Brain microvascular endothelial cell (primary cell): ENCODE measurements at regions not wholly inside any gene's neighbourhood (a gene's known extent, or its start where the extent isn't known, plus 50 kb on each side); places are given as distances from the start of the nearest gene placed in this dataset.

ENCODE experiments used
- DNase-seq: peaks from one replicate; pipeline ENCODE4 v3.0.0-alpha.2; 2020
- H3K27ac ChIP-seq: fragments of 250-450 bp; sonication (Bioruptor Pico); 2 replicates; pipeline ENCODE4 v1.5.1; 2020; ENCODE audit warnings: mild to moderate bottlenecking, moderate library complexity
- H3K27me3 ChIP-seq: fragments of 250-450 bp; sonication (Bioruptor Pico); replicated peaks from 2 replicates; pipeline ENCODE4 v1.5.1; 2020; ENCODE audit warnings: mild to moderate bottlenecking
- H3K36me3 ChIP-seq: fragments of 250-450 bp; sonication (Bioruptor Pico); replicated peaks from 2 replicates; pipeline ENCODE4 v1.5.1; 2020; ENCODE audit warnings: mild to moderate bottlenecking
- H3K4me3 ChIP-seq: 2 replicates; pipeline ENCODE4 v1.5.1; 2011; ENCODE audit warnings: low read depth, mild to moderate bottlenecking, control low read depth, low read length, moderate library complexity
- in situ Hi-C: cut with HindIII; loops from 2 replicates; pipeline ENCODE4 v1.10.0; 2017; ENCODE audit warnings: low sequenced_read_pairs, low pct_ligation_motif_present
- TF ChIP-seq, protein P1 (sequence below): IDR thresholded peaks from 2 replicates; pipeline ENCODE4 v1.5.1; 2011; ENCODE audit warnings: low read depth, mild to moderate bottlenecking, moderate library complexity, low read length, control low read depth, inconsistent platforms; ENCODE audit errors: missing control alignments

DNA sequence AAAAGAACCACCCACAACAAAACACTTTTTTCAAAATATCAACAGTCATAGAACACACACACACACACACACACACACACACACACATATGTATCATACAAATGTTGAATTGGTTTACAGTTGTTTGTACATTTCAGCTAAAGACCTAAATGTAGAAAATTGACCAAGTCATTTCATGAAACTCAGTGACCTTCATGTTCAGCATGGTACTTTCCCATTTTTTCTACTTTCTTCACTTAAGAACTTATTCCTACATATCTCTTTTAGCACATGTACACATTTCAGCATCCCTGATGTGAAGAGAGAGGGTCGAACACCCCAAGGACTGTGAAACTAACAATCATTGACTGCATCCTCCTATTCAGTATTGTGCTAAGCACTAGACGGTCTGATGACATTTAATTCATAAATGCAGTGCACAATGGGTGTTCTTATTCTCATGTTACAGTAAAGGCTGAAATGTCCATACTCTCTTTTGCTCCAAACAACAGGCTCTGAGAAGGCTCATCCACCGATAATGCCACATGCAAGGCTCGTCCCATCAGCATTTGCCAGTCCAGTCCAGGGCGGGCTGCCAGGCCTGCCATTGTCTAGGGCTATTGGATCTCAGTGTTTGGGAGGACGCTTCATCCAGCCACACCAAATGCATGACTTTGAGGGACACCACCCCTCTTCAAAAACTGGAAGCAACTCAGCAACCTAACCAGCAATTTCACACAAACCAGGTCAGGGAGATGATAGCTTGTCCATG lies 150.1 kb upstream of the RUNX1 start:
- H3K27me3 ChIP-seq, result no peaks in the 10 kb centered on the region
- TF ChIP-seq, protein P1, sequence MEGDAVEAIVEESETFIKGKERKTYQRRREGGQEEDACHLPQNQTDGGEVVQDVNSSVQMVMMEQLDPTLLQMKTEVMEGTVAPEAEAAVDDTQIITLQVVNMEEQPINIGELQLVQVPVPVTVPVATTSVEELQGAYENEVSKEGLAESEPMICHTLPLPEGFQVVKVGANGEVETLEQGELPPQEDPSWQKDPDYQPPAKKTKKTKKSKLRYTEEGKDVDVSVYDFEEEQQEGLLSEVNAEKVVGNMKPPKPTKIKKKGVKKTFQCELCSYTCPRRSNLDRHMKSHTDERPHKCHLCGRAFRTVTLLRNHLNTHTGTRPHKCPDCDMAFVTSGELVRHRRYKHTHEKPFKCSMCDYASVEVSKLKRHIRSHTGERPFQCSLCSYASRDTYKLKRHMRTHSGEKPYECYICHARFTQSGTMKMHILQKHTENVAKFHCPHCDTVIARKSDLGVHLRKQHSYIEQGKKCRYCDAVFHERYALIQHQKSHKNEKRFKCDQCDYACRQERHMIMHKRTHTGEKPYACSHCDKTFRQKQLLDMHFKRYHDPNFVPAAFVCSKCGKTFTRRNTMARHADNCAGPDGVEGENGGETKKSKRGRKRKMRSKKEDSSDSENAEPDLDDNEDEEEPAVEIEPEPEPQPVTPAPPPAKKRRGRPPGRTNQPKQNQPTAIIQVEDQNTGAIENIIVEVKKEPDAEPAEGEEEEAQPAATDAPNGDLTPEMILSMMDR, result no peak
- in situ Hi-C loops, result no loop called here
- no peak for DNase-seq
- H3K4me3 ChIP-seq, result no peak overlapping the region
- H3K36me3 ChIP-seq, result no peaks in the 10 kb centered on the region
- peak overlapping the region; percentile 61 for H3K27ac ChIP-seq

DNA sequence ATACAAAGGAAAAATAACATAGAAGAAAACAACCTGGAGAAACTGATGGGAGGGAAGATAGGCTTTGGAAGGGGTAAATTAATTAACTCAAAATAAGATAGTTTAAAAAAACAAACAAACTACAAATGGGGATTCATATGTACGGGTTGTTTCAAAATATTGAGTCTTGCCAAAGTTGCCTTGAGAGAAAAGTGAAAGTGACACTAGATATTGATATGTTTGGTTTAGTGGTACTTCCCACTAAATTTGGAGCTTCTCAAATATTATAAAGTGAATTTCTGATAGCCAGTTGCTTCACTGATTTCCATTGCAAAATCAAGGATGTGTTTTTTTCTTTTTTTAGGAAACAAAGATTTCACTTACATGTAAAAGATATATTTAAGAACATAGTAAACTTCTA lies 149.5 kb upstream of the RUNX1 start:
- no peak for DNase-seq
- TF ChIP-seq, protein P1, result no peak
- Histone ChIP-seq H3K27ac (peak overlapping the region; percentile 61), H3K27me3 (no peaks in the 10 kb centered on the region), H3K36me3 (no peaks in the 10 kb centered on the region), H3K4me3 (no peak overlapping the region)
- in situ Hi-C loops, result no loop called here

DNA sequence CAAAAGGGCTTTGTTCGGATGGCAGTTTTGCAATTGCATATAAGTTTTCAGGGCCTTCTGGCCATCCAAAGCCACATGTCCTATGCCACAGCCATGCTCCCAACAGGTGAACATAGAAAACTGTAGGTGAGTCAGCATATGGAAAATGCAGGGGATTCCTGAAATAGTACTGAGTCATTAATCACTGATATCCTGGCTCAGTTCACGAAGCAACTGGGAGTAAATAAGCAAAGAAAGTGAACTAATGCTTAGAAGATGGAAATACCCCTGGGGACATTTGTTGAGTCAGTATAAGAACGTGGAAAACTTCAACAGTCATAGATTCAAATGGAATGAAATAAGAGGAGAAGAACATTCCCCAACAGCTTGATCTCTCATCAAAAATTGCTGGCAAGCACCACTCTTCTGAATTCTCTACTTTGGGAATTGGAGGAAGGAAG lies 148.9 kb upstream of the RUNX1 start:
- no peaks in the 10 kb centered on the region for H3K27me3 ChIP-seq
- peak; percentile 75 for DNase-seq
- peak overlapping the region; percentile 61 for H3K27ac ChIP-seq
- H3K36me3 ChIP-seq, result no peaks in the 10 kb centered on the region
- TF ChIP-seq, protein P1, result no peak
- in situ Hi-C loops, result no loop called here
- no peak overlapping the region for H3K4me3 ChIP-seq

DNA sequence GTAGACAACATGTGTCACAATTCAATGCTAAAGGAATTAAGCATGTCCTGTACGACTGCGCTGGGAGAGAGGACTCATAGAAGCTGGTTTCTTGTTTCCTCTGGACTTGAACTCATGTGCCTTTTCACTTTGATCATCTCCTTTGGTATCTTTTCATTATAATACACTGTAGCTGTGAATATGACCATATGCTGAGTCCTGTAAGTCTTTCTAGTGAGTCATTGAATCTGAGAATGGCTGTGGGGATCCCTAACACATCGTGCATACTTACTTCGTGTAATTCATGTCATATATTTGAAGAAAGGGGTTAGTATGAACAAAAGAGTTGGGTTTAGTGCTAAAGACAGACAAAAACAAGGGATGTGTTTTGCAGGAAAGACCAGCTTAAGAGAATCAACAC lies 148.1 kb upstream of the RUNX1 start:
- no peak for DNase-seq
- Histone ChIP-seq H3K36me3 (no peaks in the 10 kb centered on the region), H3K27ac (peak overlapping the region; percentile 61), H3K27me3 (no peaks in the 10 kb centered on the region), H3K4me3 (no peak overlapping the region)
- TF ChIP-seq, protein P1, result no peak
- in situ Hi-C loops, result no loop called here

DNA sequence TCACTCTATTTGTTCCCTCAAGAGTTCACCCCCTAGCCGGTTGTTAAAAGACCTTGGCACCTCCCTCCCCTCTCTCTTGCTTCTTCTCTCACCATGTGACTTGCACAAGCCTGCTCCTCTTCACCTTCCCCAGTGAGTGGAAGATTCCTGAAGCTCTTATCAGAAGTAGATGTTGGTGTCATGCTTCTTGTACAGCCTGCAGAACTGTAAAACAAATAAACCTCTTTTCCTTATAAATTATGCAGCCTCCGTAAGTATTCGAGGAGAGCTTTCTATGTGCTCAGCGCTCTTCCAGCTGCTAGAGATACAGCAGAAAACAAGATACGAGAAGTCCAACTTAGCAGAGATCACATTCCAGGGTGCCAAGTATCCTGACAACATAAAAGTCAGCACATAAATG lies 147.0 kb upstream of the RUNX1 start:
- Histone ChIP-seq H3K27ac (no peak overlapping the region), H3K4me3 (no peak overlapping the region), H3K36me3 (no peaks in the 10 kb centered on the region), H3K27me3 (no peaks in the 10 kb centered on the region)
- in situ Hi-C loops, result no loop called here
- no peak for DNase-seq
- TF ChIP-seq, protein P1, result no peak

DNA sequence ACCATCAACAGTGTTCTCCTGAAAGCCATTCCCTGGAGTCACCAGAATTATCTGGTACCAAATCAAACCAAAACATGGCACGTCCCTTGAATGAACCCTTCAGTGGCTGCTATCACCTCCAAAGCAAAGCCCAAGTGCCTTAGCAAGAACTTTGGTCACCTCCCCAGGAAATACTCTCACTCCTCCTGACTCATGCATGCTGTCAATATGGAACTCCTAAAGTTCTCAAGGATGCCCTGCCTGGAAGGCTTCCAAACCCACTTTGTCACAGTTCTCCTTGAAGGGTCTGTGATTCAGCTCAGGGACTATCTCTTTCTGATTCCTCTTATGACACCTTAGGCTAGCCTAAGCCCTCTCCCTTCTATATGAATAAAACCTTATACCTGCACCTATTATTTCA lies 146.1 kb upstream of the RUNX1 start:
- Histone ChIP-seq H3K27me3 (no peaks in the 10 kb centered on the region), H3K36me3 (no peaks in the 10 kb centered on the region), H3K27ac (no peak overlapping the region), H3K4me3 (no peak overlapping the region)
- TF ChIP-seq, protein P1, result no peak
- peak; percentile 52 for DNase-seq
- in situ Hi-C loops, result no loop called here
